Ecto neural progenitor cell (in vitro differentiated cells): ENCODE measurements at regions not wholly inside any gene's neighbourhood (a gene's known extent, or its start where the extent isn't known, plus 50 kb on each side); places are given as distances from the start of the nearest gene placed in this dataset.

ENCODE experiments used
- DNase-seq: peaks from one replicate; pipeline ENCODE4 v3.0.0-alpha.2; 2018; ENCODE audit warnings: low spot score

GRCh38 chr10:56605051-56605450 lies 244.0 kb upstream of the ZWINT start:
- DNase-seq: peak; percentile 60

- DNase-seq: no peak
Measured at GRCh38 chr10:56604624-56605023, 243.6 kb upstream of the ZWINT start.

GRCh38 chr10:56599201-56599600 lies 238.1 kb upstream of the ZWINT start:
- no peak for DNase-seq

GRCh38 chr10:56596257-56596656 lies 235.2 kb upstream of the ZWINT start:
- no peak for DNase-seq

- no peak for DNase-seq
Measured at GRCh38 chr10:56593120-56593519, 232.1 kb upstream of the ZWINT start.

- peak; percentile 53 for DNase-seq
Measured at GRCh38 chr10:56586461-56586891, 225.4 kb upstream of the ZWINT start.

GRCh38 chr10:56585447-56586171 lies 224.6 kb upstream of the ZWINT start:
- DNase-seq: no peak

GRCh38 chr10:56583316-56583715 lies 222.3 kb upstream of the ZWINT start:
- DNase-seq: no peak

- no peak for DNase-seq
Measured at GRCh38 chr10:56567580-56567979, 206.5 kb upstream of the ZWINT start.

- no peak for DNase-seq
Measured at GRCh38 chr10:56561336-56561735, 200.3 kb upstream of the ZWINT start.

GRCh38 chr10:56551037-56551436 lies 190.0 kb upstream of the ZWINT start:
- DNase-seq: no peak

GRCh38 chr10:56547163-56547562 lies 186.1 kb upstream of the ZWINT start:
- no peak for DNase-seq

GRCh38 chr10:56537984-56538383 lies 176.9 kb upstream of the ZWINT start:
- DNase-seq: no peak

- no peak for DNase-seq
Measured at GRCh38 chr10:56522166-56522565, 161.1 kb upstream of the ZWINT start.

GRCh38 chr10:56508562-56508961 lies 147.5 kb upstream of the ZWINT start:
- DNase-seq: no peak

GRCh38 chr10:56507033-56507432 lies 146.0 kb upstream of the ZWINT start:
- DNase-seq: no peak

- DNase-seq: no peak
Measured at GRCh38 chr10:56505555-56505954, 144.5 kb upstream of the ZWINT start.

GRCh38 chr10:56496186-56496486 lies 135.1 kb upstream of the ZWINT start:
- no peak for DNase-seq

GRCh38 chr10:56487746-56488145 lies 126.7 kb upstream of the ZWINT start:
- DNase-seq: no peak

- DNase-seq: no peak
Measured at GRCh38 chr10:56481521-56482091, 120.5 kb upstream of the ZWINT start.

- DNase-seq: no peak
Measured at GRCh38 chr10:56472978-56473377, 111.9 kb upstream of the ZWINT start.

GRCh38 chr10:56470701-56471100 lies 109.6 kb upstream of the ZWINT start:
- no peak for DNase-seq

GRCh38 chr10:56469482-56469881 lies 108.4 kb upstream of the ZWINT start:
- no peak for DNase-seq

- DNase-seq: no peak
Measured at GRCh38 chr10:56466005-56466404, 104.9 kb upstream of the ZWINT start.
